HCT116 (cell line): ENCODE measurements at regions not wholly inside any gene's neighbourhood (a gene's known extent, or its start where the extent isn't known, plus 50 kb on each side); places are given as distances from the start of the nearest gene placed in this dataset.

ENCODE experiments used
- POLR2A ChIP-seq: IDR thresholded peaks from 2 replicates; pipeline ENCODE4 v1.7.0; 2011; ENCODE audit warnings: borderline replicate concordance; ENCODE audit not compliant: insufficient read depth, insufficient read length; ENCODE audit errors: extremely low read depth
- POLR2AphosphoS5 ChIP-seq: IDR thresholded peaks from 2 replicates; pipeline ENCODE4 v1.6.1; 2011; ENCODE audit warnings: mild to moderate bottlenecking, low read depth, low read length, moderate library complexity
- RAD21 ChIP-seq: IDR thresholded peaks from 2 replicates; pipeline ENCODE4 v1.6.1; 2012; ENCODE audit warnings: low read depth, mild to moderate bottlenecking
- TF ChIP-seq, protein P1 (sequence below): IDR thresholded peaks from 2 replicates; pipeline ENCODE4 v1.6.1; 2012

DNA sequence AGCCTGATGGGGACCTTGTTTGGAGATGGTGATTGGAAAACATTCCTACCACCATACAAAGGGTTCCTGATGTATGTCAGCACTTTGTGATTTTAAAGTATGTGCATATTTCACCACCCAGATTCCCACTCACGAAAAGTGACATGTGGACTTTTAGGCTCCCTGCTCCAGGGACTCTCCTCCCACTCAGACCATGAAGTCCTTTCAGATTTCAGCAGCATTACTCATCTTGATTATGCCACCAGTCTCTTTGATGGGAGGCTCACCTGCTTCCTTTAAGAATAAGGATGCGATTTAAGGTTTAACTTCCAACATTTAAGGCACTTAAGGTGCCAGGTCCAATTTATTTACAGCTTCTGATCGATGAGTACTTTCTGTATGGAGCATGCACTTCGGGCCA lies 204.4 kb downstream of the PPARGC1A start:
- TF ChIP-seq, protein P1, sequence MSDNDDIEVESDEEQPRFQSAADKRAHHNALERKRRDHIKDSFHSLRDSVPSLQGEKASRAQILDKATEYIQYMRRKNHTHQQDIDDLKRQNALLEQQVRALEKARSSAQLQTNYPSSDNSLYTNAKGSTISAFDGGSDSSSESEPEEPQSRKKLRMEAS, result no peak
- TF ChIP-seq POLR2A (no peak), POLR2AphosphoS5 (no peak), RAD21 (no peak)
